Myocyte (in vitro differentiated cells): ENCODE measurements at regions not wholly inside any gene's neighbourhood (a gene's known extent, or its start where the extent isn't known, plus 50 kb on each side); places are given as distances from the start of the nearest gene placed in this dataset.
"Not testable (repeated sequence)": the region's sequence is repeated elsewhere in the genome, so short reads cannot be mapped to it uniquely, and the experiment has no call there.

ENCODE experiments used
- DNase-seq: peaks from one replicate; pipeline ENCODE4 v3.0.0-alpha.2; 2012; ENCODE audit warnings: low read depth

GRCh38 chr1:239982762-239983161 is 108.9 kb upstream of the FMN2 start:
- DNase-seq = peak; percentile 33

- no peak for DNase-seq
Measured at GRCh38 chr1:239985044-239985443, 106.6 kb upstream of the FMN2 start.

GRCh38 chr1:239987103-239987745 is 104.5 kb upstream of the FMN2 start:
- DNase-seq = peak; percentile 68

- DNase-seq = no peak
Measured at GRCh38 chr1:239989990-239990389, 101.7 kb upstream of the FMN2 start.

GRCh38 chr1:239992566-239992965 is 99.1 kb upstream of the FMN2 start:
- DNase-seq = not testable (repeated sequence)

GRCh38 chr1:239993366-239993765 is 98.3 kb upstream of the FMN2 start:
- no peak for DNase-seq

GRCh38 chr1:239995281-239995680 is 96.4 kb upstream of the FMN2 start:
- DNase-seq = no peak

GRCh38 chr1:239997160-239997514 is 94.5 kb upstream of the FMN2 start:
- no peak for DNase-seq

- DNase-seq = peak; percentile 31
Measured at GRCh38 chr1:239997515-239998311, 94.0 kb upstream of the FMN2 start.

- no peak for DNase-seq
Measured at GRCh38 chr1:239998312-239998649, 93.4 kb upstream of the FMN2 start.

GRCh38 chr1:239999170-239999569 is 92.5 kb upstream of the FMN2 start:
- DNase-seq = no peak

- no peak for DNase-seq
Measured at GRCh38 chr1:240000634-240001033, 91.0 kb upstream of the FMN2 start.

- DNase-seq = no peak
Measured at GRCh38 chr1:240001177-240001740, 90.4 kb upstream of the FMN2 start.

GRCh38 chr1:240004086-240004749 is 87.5 kb upstream of the FMN2 start:
- peak; percentile 32 for DNase-seq

GRCh38 chr1:240005997-240006650 is 85.6 kb upstream of the FMN2 start:
- DNase-seq = no peak

GRCh38 chr1:240008298-240008697 is 83.4 kb upstream of the FMN2 start:
- no peak for DNase-seq

- no peak for DNase-seq
Measured at GRCh38 chr1:240014051-240014450, 77.6 kb upstream of the FMN2 start.

GRCh38 chr1:240018617-240019016 is 73.1 kb upstream of the FMN2 start:
- no peak for DNase-seq

- DNase-seq = no peak
Measured at GRCh38 chr1:240019524-240019923, 72.2 kb upstream of the FMN2 start.

- no peak for DNase-seq
Measured at GRCh38 chr1:240020871-240021270, 70.8 kb upstream of the FMN2 start.

- no peak for DNase-seq
Measured at GRCh38 chr1:240021709-240022108, 70.0 kb upstream of the FMN2 start.

GRCh38 chr1:240027059-240027462 is 64.6 kb upstream of the FMN2 start:
- DNase-seq = peak; percentile 70
